Sigmoid colon (tissue), 6 donors: ENCODE measurements at regions not wholly inside any gene's neighbourhood (a gene's known extent, or its start where the extent isn't known, plus 50 kb on each side); places are given as distances from the start of the nearest gene placed in this dataset.

Source experiments
- DNase-seq: peaks from one replicate; pipeline ENCODE4 v3.0.0-alpha.2; 2019
- H3K27ac ChIP-seq, 4 donors: fragments of 200-600 bp; sonication (generic); one replicate each; pipeline ENCODE4 v1.5.1; 2016 to 2019; ENCODE audit warnings: mild to moderate bottlenecking in 1 of 4
- H3K27me3 ChIP-seq, 3 donors: fragments of 200-600 bp; sonication (generic); one replicate each; pipeline ENCODE4 v1.5.1; 2019; ENCODE audit warnings: mild to moderate bottlenecking in 1 of 3
- H3K36me3 ChIP-seq, 4 donors: fragments of 200-600 bp; sonication (generic); one replicate each; pipeline ENCODE4 v1.5.1; 2016 to 2019
- H3K4me1 ChIP-seq, 4 donors: fragments of 200-600 bp; sonication (generic); one replicate each; pipeline ENCODE4 v1.5.1; 2017 to 2019
- H3K4me3 ChIP-seq, 4 donors: fragments of 200-600 bp; sonication (generic); one replicate each; pipeline ENCODE4 v1.5.1; 2017 to 2019; ENCODE audit warnings: mild to moderate bottlenecking in 2 of 4, moderate library complexity in 1 of 4
- H3K9me3 ChIP-seq, 4 donors: fragments of 200-600 bp in 3 of 4; sonication (generic) in 3 of 4; one replicate each; pipeline versions ENCODE4 v1.5.1 to v1.6.1; 2013 to 2019
- EP300 ChIP-seq, 4 donors: sonication (generic); formaldehyde crosslinking; IDR thresholded peaks; one replicate each; pipeline ENCODE4 v1.6.1; 2017; ENCODE audit warnings: antibody characterized with exemption in 4 of 4
- POLR2A ChIP-seq, 2 donors: fragments of 450-650 bp; IDR thresholded peaks; one replicate each; pipeline ENCODE4 v1.6.1; 2016; ENCODE audit warnings: antibody characterized with exemption in 2 of 2, mild to moderate bottlenecking in 2 of 2, moderate library complexity in 2 of 2
- POLR2AphosphoS5 ChIP-seq, 4 donors: sonication (generic); formaldehyde crosslinking; IDR thresholded peaks; one replicate each; pipeline ENCODE4 v1.6.1; 2017; ENCODE audit warnings: antibody characterized with exemption in 4 of 4
- WGBS, 2 donors: extraction: QIAGEN DNeasy Blood & Tissue Kit; methylation state at CpG; one replicate each; pipeline ENCODE4 v1.1.7; 2013; 5-methylcytosine and 5-hydroxymethylcytosine counted together
- intact Hi-C: fragments of 100-400 bp; cut with DNase I; formaldehyde crosslinking; loops from one replicate; pipeline ENCODE4 v1.15.1; 2023
- TF ChIP-seq, protein P1 (sequence below), 4 experiments: fragments of 450-650 bp in 3 of 4; fragments of 200-600 bp in 1 of 4; IDR thresholded peaks; one replicate each; pipeline ENCODE4 v1.5.1; 2016 to 2019; ENCODE audit warnings: antibody characterized with exemption in 4 of 4, mild to moderate bottlenecking in 3 of 4, moderate library complexity in 2 of 4
- donor health status: healthy with polysubstance abuse.
- donor health status: healthy.

DNA sequence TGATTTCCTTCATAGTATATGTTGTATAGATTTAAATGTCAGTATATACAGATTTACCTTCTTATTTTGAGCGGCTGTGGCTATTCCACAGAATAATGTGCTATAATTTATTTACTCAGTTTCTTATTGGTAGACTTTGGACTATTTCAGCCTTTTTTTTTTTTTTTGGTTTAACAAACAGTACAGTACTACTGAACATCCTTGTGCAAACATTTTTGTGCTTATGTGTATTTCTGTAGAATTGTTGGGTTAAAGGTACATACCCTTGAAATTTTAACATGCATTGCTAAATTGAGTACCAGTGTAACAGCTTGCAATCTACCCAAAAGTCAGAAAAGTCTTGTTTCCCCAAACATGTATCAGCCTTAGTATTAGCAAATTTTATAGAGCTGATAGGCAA lies 68.8 kb downstream of the HHEX start:
- Histone ChIP-seq H3K4me1 (peaks cover 0 to 48% (median 42%) of the 10 kb centered on the region in 4 donors), H3K4me3 (no peak overlapping the region), H3K27me3 (no peaks in the 10 kb centered on the region), H3K9me3 (no peaks in the 10 kb centered on the region), H3K27ac (peak overlapping the region; percentile 89 to 90 (median 90)), H3K36me3 (no peaks in the 10 kb centered on the region)
- TF ChIP-seq POLR2AphosphoS5 (IDR thresholded peaks at IDR 0.05), result no peak
- TF ChIP-seq, protein P1, sequence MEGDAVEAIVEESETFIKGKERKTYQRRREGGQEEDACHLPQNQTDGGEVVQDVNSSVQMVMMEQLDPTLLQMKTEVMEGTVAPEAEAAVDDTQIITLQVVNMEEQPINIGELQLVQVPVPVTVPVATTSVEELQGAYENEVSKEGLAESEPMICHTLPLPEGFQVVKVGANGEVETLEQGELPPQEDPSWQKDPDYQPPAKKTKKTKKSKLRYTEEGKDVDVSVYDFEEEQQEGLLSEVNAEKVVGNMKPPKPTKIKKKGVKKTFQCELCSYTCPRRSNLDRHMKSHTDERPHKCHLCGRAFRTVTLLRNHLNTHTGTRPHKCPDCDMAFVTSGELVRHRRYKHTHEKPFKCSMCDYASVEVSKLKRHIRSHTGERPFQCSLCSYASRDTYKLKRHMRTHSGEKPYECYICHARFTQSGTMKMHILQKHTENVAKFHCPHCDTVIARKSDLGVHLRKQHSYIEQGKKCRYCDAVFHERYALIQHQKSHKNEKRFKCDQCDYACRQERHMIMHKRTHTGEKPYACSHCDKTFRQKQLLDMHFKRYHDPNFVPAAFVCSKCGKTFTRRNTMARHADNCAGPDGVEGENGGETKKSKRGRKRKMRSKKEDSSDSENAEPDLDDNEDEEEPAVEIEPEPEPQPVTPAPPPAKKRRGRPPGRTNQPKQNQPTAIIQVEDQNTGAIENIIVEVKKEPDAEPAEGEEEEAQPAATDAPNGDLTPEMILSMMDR (IDR thresholded peaks at IDR 0.05), result no peak
- TF ChIP-seq EP300 (IDR thresholded peaks at IDR 0.05), result no peak
- no peak for TF ChIP-seq POLR2A (IDR thresholded peaks at IDR 0.05)
- WGBS, 2 donors, result 18 to 75% methylated on average over 1 of the region's 1 CpG
- intact Hi-C loops, result no loop called here
- DNase-seq, result no peak

DNA sequence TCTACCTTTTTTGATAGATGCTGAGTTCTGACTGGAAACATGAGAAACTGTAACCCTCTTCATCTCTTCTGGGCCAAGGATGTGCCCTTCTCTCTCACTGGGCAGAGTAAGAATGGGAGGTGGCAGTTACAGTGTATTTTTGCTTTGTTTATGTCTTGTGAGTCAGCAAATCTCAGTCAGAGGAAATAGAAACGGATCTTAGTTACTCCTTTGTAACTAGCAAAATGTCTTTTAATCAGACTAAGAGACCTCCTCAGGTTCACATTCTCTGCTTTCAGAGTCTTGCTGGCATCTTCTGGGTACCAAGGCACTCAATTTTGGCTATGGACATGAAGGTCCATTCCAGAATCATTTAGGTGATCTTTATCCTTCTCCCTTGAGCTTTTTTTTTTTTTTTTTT lies 70.9 kb downstream of the HHEX start:
- Histone ChIP-seq H3K4me1 (peaks cover 0 to 48% (median 42%) of the 10 kb centered on the region in 4 donors), H3K27ac (peak overlapping the region; percentile 67 to 90 (median 76)), H3K27me3 (no peaks in the 10 kb centered on the region), H3K36me3 (no peaks in the 10 kb centered on the region), H3K4me3 (no peak overlapping the region), H3K9me3 (no peaks in the 10 kb centered on the region)
- intact Hi-C loops, result loop anchor here (5.0 kb wide), 1 partner anchor 62 kb away; no protein-coding TSS in a partner anchor
- 26 to 66% methylated on average over 1 of the region's 1 CpG for WGBS, 2 donors
- TF ChIP-seq POLR2A (IDR thresholded peaks at IDR 0.05) (no peak), POLR2AphosphoS5 (IDR thresholded peaks at IDR 0.05) (no peak), EP300 (IDR thresholded peaks at IDR 0.05) (no peak)
- TF ChIP-seq, protein P1 (IDR thresholded peaks at IDR 0.05), result no peak
- DNase-seq, result no peak

DNA sequence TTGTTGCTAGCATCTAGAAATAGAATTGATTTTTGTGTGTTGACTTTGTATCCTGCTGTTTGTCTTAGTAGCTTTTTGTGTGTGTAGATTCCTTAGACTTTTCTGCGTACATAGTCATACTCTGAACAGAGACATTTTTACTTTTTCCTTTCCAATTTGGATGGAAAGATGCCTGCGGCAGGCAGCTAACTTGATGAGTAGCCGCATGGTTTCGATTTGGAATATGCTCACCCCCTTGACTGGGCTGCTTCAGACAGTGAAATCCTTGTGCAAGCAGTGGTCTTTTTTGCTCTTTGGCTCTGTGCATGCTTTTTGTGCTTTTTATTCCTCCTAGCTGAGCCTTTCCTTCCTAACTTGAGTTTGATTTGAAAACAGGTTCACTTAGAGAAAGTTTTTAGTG lies 71.8 kb downstream of the HHEX start:
- peaks cover 0 to 39% (median 37%) of the 10 kb centered on the region in 4 donors for H3K4me1 ChIP-seq
- intact Hi-C loops, result loop anchor here (5.0 kb wide), 1 partner anchor 61 kb away; no protein-coding TSS in a partner anchor
- 92 to 95% methylated on average over 4 of the region's 4 CpGs for WGBS, 2 donors
- H3K36me3 ChIP-seq, result no peaks in the 10 kb centered on the region
- DNase-seq, result no peak
- H3K27ac ChIP-seq, result peak overlapping the region in 3 of 4 donors; percentile 74 to 90 (median 78)
- H3K27me3 ChIP-seq, result no peaks in the 10 kb centered on the region
- H3K4me3 ChIP-seq, result no peak overlapping the region
- no peaks in the 10 kb centered on the region for H3K9me3 ChIP-seq
- TF ChIP-seq, protein P1 (IDR thresholded peaks at IDR 0.05), result no peak
- TF ChIP-seq POLR2AphosphoS5 (IDR thresholded peaks at IDR 0.05) (no peak), POLR2A (IDR thresholded peaks at IDR 0.05) (no peak), EP300 (IDR thresholded peaks at IDR 0.05) (no peak)

DNA sequence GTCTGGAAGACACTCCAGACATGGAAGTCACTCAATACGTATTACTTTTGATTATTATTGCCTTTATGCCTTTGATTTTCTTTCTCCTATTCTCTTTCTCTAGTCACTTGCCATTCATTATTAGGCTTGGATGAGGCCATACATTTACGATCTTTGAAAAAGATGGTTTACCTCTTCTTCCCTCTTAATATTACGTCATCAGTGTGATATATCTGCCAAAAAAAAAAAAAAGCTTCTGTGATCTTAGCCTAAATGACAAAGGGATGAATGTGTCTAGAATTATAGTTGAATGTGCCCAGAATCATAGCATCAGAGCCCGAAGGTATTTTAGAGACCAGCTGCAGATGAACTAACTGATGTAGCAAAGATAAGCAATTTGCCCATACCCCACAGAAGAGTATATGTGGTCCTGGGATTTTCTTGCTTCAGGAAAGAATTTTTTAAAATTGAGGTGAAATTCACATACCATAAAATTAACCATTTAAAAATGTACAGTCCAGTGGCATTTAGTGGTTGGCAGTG lies 73.9 kb downstream of the HHEX start:
- H3K27ac ChIP-seq, result no peak overlapping the region
- DNase-seq, result no peak
- peaks cover 0 to 21% (median 20%) of the 10 kb centered on the region in 4 donors for H3K4me1 ChIP-seq
- no peak for TF ChIP-seq POLR2A (IDR thresholded peaks at IDR 0.05)
- TF ChIP-seq POLR2AphosphoS5 (IDR thresholded peaks at IDR 0.05), result no peak
- TF ChIP-seq EP300 (IDR thresholded peaks at IDR 0.05), result no peak
- TF ChIP-seq, protein P1 (IDR thresholded peaks at IDR 0.05), result no peak
- WGBS, 2 donors, result 95 to 96% methylated on average over 4 of the region's 4 CpGs
- H3K9me3 ChIP-seq, result no peaks in the 10 kb centered on the region
- H3K4me3 ChIP-seq, result no peak overlapping the region
- H3K36me3 ChIP-seq, result no peaks in the 10 kb centered on the region
- no peaks in the 10 kb centered on the region for H3K27me3 ChIP-seq
- intact Hi-C loops, result loop anchor here (5.0 kb wide), 1 partner anchor 59 kb away; no protein-coding TSS in a partner anchor

- intact Hi-C loops, result no loop called here
- WGBS, 2 donors, result 92 to 99% methylated on average over 2 of the region's 2 CpGs
- no peaks in the 10 kb centered on the region for H3K9me3 ChIP-seq
- peaks cover 0 to 7% (median 6%) of the 10 kb centered on the region in 4 donors for H3K4me1 ChIP-seq
- no peak for DNase-seq
- no peak for TF ChIP-seq POLR2AphosphoS5 (IDR thresholded peaks at IDR 0.05)
- TF ChIP-seq, protein P1 (IDR thresholded peaks at IDR 0.05), result no peak
- no peak for TF ChIP-seq POLR2A (IDR thresholded peaks at IDR 0.05)
- TF ChIP-seq EP300 (IDR thresholded peaks at IDR 0.05), result no peak
- no peak overlapping the region for H3K27ac ChIP-seq
- no peak overlapping the region for H3K4me3 ChIP-seq
- H3K27me3 ChIP-seq, result no peaks in the 10 kb centered on the region
- no peaks in the 10 kb centered on the region for H3K36me3 ChIP-seq
Measured at GRCh38 chr10:92766451-92766850, 76.7 kb downstream of the HHEX start.
